Natural killer cell (primary cell): ENCODE measurements at regions not wholly inside any gene's neighbourhood (a gene's known extent, or its start where the extent isn't known, plus 50 kb on each side); places are given as distances from the start of the nearest gene placed in this dataset.
"Not testable (repeated sequence)": the region's sequence is repeated elsewhere in the genome, so short reads cannot be mapped to it uniquely, and the experiment has no call there.

Source experiments
- ATAC-seq, 3 donors: fragments of 150-1000 bp in 2 of 3; fragments of 200-7000 bp in 1 of 3; cut with Tn5 transposase; 1 replicate in 1 of 3; 2 replicates in 2 of 3; pipeline ENCODE4 v1.10.0; 2021; ENCODE audit warnings: mild to moderate bottlenecking in 2 of 3, moderate library complexity in 2 of 3
- DNase-seq, 2 donors: peaks; one replicate each; pipeline versions ENCODE4 v3.0.0 to v3.0.0-alpha.2; 2013 to 2021; ENCODE audit warnings: mixed read lengths in 1 of 2
- H3K27ac ChIP-seq: one replicate; pipeline ENCODE4 v1.5.1; 2013; ENCODE audit warnings: mild to moderate bottlenecking, low read length
- H3K27me3 ChIP-seq: one replicate; pipeline ENCODE4 v1.6.1; 2013; ENCODE audit warnings: low read length; ENCODE audit not compliant: control insufficient read depth, insufficient read depth
- H3K36me3 ChIP-seq: one replicate; pipeline ENCODE4 v1.6.1; 2013; ENCODE audit warnings: low read length; ENCODE audit not compliant: control insufficient read depth, insufficient read depth
- H3K4me1 ChIP-seq: one replicate; pipeline ENCODE4 v1.6.1; 2013; ENCODE audit warnings: low read length; ENCODE audit not compliant: control insufficient read depth, insufficient read depth
- H3K4me3 ChIP-seq: one replicate; pipeline ENCODE4 v1.5.1; 2013; ENCODE audit warnings: low read length
- H3K9me3 ChIP-seq: one replicate; pipeline ENCODE4 v1.6.1; 2013; ENCODE audit warnings: low read length; ENCODE audit not compliant: control insufficient read depth, insufficient read depth
- H3K27ac Mint-ChIP-seq, 2 donors: one replicate each; pipeline ENCODE4 v1.8.0; 2022; ENCODE audit warnings: mild to moderate bottlenecking in 2 of 2, mixed read lengths in 2 of 2, moderate library complexity in 1 of 2
- H3K27me3 Mint-ChIP-seq, 2 donors: one replicate each; pipeline ENCODE4 v1.8.0; 2022; ENCODE audit warnings: low read depth in 2 of 2, mixed read lengths in 2 of 2
- H3K36me3 Mint-ChIP-seq: one replicate; pipeline ENCODE4 v1.8.0; 2022; ENCODE audit warnings: mixed read lengths
- H3K4me1 Mint-ChIP-seq, 2 donors: one replicate each; pipeline ENCODE4 v1.8.0; 2022; ENCODE audit warnings: mixed read lengths in 2 of 2
- H3K4me3 Mint-ChIP-seq: one replicate; pipeline ENCODE4 v1.8.0; 2022; ENCODE audit warnings: mild to moderate bottlenecking, moderate library complexity, mixed read lengths
- H3K9me3 Mint-ChIP-seq, 2 donors: one replicate each; pipeline ENCODE4 v1.8.0; 2022; ENCODE audit warnings: mixed read lengths in 2 of 2
- CTCF ChIP-seq: fragments of 200-600 bp; IDR thresholded peaks from one replicate; pipeline ENCODE4 v1.8.0; 2022; ENCODE audit warnings: antibody characterized with exemption
- WGBS: methylation state at CpG from one replicate; pipeline ENCODE4 v1.1.7; 2013; ENCODE audit warnings: missing lambda C conversion rate; ENCODE audit not compliant: insufficient coverage; 5-methylcytosine and 5-hydroxymethylcytosine counted together
- intact Hi-C: fragments of 100-400 bp; cut with micrococcal nuclease; formaldehyde crosslinking; loops from one replicate; pipeline ENCODE4 v1.14.2; 2022

DNA sequence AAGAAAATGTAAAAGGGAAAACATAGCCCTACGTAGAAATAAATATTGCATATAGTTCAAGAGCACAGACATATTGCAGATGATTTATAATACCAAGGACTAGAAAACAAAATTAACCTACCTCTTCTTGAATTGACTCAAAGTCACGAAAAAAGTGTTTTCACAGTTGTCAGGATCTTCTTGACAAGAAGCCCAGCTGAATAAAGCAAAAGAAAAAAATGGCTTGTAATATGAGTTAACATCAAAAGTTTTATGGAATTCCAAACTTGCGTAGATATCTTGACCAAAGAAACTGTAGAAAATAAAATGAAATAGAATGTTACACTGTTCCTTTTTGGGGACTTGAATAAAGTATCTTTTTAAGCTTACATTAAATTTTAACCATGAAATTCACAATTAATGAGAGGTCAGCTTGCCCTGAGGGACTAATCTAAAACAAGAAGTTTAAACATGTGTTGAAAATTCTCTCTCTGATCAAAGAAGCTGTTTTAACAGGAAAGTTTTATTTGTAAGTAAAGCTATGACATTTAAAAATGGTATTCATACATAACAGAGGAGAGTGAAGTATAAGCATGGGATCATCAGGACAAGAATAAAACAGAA is 133.1 kb upstream of the SEMA3C start:
- Histone ChIP-seq H3K36me3 (no peaks in the 10 kb centered on the region), H3K27ac (no peak overlapping the region), H3K9me3 (peaks cover 2% of the 10 kb centered on the region), H3K4me3 (no peak overlapping the region), H3K27me3 (no peaks in the 10 kb centered on the region), H3K4me1 (no peaks in the 10 kb centered on the region)
- ATAC-seq (no peak), DNase-seq (no peak)
- WGBS = 71% methylated on average over 2 of the region's 3 CpGs
- Mint-ChIP-seq H3K27me3 (no peaks in the 10 kb centered on the region), H3K36me3 (no peaks in the 10 kb centered on the region), H3K9me3 (peaks cover 13% of the 10 kb centered on the region in 2 donors), H3K4me1 (no peaks in the 10 kb centered on the region), H3K4me3 (no peak overlapping the region), H3K27ac (no peak overlapping the region)
- intact Hi-C loops = no loop called here
- no peak for TF ChIP-seq CTCF

DNA sequence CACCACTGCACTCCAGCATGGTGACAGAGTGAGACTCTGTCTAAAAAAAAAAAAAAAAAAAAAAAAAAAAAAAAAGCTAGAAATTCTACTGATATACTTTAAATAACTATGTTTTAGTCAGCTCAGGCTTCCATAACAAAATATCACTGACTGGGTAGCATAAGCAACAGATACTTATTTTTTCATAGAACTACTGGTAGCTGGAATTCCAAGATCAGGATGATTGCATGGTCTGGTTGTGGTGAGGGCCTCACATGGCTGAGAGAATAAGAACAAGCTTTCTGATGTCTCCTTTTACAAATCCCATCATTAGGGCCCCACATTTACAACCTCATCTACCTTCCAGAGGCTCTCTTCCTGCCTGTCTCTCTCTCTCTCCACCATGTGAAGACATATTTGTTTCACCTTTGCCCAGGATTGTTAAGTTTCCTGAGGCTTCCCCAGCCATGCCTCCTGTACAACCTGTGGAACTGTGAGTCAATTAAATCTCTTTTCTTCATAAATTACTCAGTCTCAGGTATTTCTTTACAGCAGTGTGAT is 126.7 kb upstream of the SEMA3C start:
- H3K9me3 ChIP-seq = peaks cover 4% of the 10 kb centered on the region
- Mint-ChIP-seq H3K4me1 (no peaks in the 10 kb centered on the region), H3K4me3 (no peak overlapping the region), H3K27me3 (no peaks in the 10 kb centered on the region), H3K9me3 (peaks cover 16 to 18% of the 10 kb centered on the region in 2 donors), H3K36me3 (no peaks in the 10 kb centered on the region), H3K27ac (no peak overlapping the region)
- DNase-seq (no peak), ATAC-seq (no peak)
- no peaks in the 10 kb centered on the region for H3K4me1 ChIP-seq
- no peak overlapping the region for H3K4me3 ChIP-seq
- H3K27me3 ChIP-seq = no peaks in the 10 kb centered on the region
- intact Hi-C loops = no loop called here
- no peaks in the 10 kb centered on the region for H3K36me3 ChIP-seq
- H3K27ac ChIP-seq = no peak overlapping the region
- TF ChIP-seq CTCF = no peak

GRCh38 chr7:81042646-81043045 is 123.8 kb upstream of the SEMA3C start:
- H3K27ac Mint-ChIP-seq, H3K4me1 ChIP-seq, DNase-seq, H3K27me3 ChIP-seq, H3K27me3 Mint-ChIP-seq, H3K4me1 Mint-ChIP-seq, H3K36me3 ChIP-seq, H3K4me3 Mint-ChIP-seq, H3K27ac ChIP-seq, H3K9me3 ChIP-seq, H3K4me3 ChIP-seq, intact Hi-C loops, H3K36me3 Mint-ChIP-seq, ATAC-seq: not testable (repeated sequence)
- WGBS = 89% methylated on average over 20 of the region's 21 CpGs
- H3K9me3 Mint-ChIP-seq = peaks cover 8 to 14% of the 10 kb centered on the region in 2 donors

DNA sequence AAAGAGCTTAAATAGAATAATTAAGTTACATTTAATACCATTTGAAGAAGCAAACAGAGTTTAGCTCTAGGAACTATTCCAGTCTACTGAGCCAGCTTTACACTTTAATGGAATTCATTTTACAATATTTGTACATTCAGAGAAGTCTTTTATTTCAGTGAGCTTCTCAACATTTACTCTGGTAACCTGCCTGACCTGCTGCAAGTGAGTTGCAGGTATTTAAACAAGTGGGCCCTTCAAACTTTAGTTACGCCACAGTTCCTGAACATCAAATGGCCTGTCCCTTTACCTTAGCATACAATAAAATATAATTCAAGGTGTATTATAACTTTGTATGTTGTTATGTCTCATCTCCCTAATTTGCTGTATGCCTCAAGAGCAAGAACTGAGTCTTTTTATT is 121.6 kb upstream of the SEMA3C start:
- H3K27ac ChIP-seq = no peak overlapping the region
- Mint-ChIP-seq H3K9me3 (peaks cover 11 to 15% of the 10 kb centered on the region in 2 donors), H3K4me1 (no peaks in the 10 kb centered on the region), H3K27ac (no peak overlapping the region), H3K4me3 (no peak overlapping the region), H3K27me3 (no peaks in the 10 kb centered on the region), H3K36me3 (no peaks in the 10 kb centered on the region)
- intact Hi-C loops = no loop called here
- no peaks in the 10 kb centered on the region for H3K27me3 ChIP-seq
- DNase-seq (no peak), ATAC-seq (no peak)
- H3K36me3 ChIP-seq = no peaks in the 10 kb centered on the region
- no peak overlapping the region for H3K4me3 ChIP-seq
- TF ChIP-seq CTCF = no peak
- H3K4me1 ChIP-seq = no peaks in the 10 kb centered on the region
- 83% methylated on average over 1 of the region's 1 CpG for whole genome bisulfite sequencing
- H3K9me3 ChIP-seq = no peaks in the 10 kb centered on the region
